GM23338 (cell line): ENCODE measurements at regions not wholly inside any gene's neighbourhood (a gene's known extent, or its start where the extent isn't known, plus 50 kb on each side); places are given as distances from the start of the nearest gene placed in this dataset.

ENCODE experiments used
- ATAC-seq: fragments of 200-7000 bp; cut with Tn5 transposase; 3 replicates; pipeline ENCODE4 v1.9.1; 2020
- DNase-seq: peaks from one replicate; pipeline ENCODE4 v3.0.0-alpha.2; 2015; ENCODE audit warnings: low spot score
- H2AFZ ChIP-seq: fragments of 200-600 bp; sonication (generic); 2 replicates; pipeline ENCODE4 v1.8.0; 2016; ENCODE audit warnings: antibody characterized with exemption, mild to moderate bottlenecking, moderate library complexity
- H3F3A ChIP-seq: fragments of 200-600 bp; sonication (generic); replicated peaks from 2 replicates; pipeline ENCODE4 v1.8.0; 2017; ENCODE audit warnings: antibody characterized with exemption, mixed run types, low read depth
- H3K27ac ChIP-seq: fragments of 200-600 bp; sonication (generic); 2 replicates; pipeline ENCODE4 v1.6.1; 2016; ENCODE audit warnings: low read depth
- H3K27me3 ChIP-seq: fragments of 200-600 bp; sonication (generic); 2 replicates; pipeline ENCODE4 v1.8.0; 2016; ENCODE audit warnings: mild to moderate bottlenecking, mixed run types, moderate library complexity; ENCODE audit not compliant: insufficient read depth
- H3K36me3 ChIP-seq: fragments of 200-600 bp; sonication (generic); 2 replicates; pipeline ENCODE4 v1.8.0; 2016; ENCODE audit warnings: mild to moderate bottlenecking; ENCODE audit not compliant: insufficient read depth
- H3K4me1 ChIP-seq: fragments of 200-600 bp; sonication (generic); 2 replicates; pipeline ENCODE4 v1.8.0; 2016; ENCODE audit warnings: mild to moderate bottlenecking, moderate library complexity; ENCODE audit not compliant: insufficient read depth
- H3K4me2 ChIP-seq: fragments of 200-600 bp; sonication (generic); 2 replicates; pipeline ENCODE4 v1.7.1; 2017; ENCODE audit warnings: mixed run types
- H3K4me3 ChIP-seq: fragments of 200-600 bp; sonication (generic); 2 replicates; pipeline ENCODE4 v1.6.1; 2016; ENCODE audit warnings: mixed run types
- H3K79me2 ChIP-seq: fragments of 200-600 bp; sonication (generic); replicated peaks from 2 replicates; pipeline ENCODE4 v1.8.0; 2017; ENCODE audit warnings: mild to moderate bottlenecking; ENCODE audit not compliant: insufficient read depth
- H3K9me2 ChIP-seq: fragments of 200-600 bp; sonication (generic); 2 replicates; pipeline ENCODE4 v1.8.0; 2017; ENCODE audit not compliant: insufficient read depth
- H4K20me1 ChIP-seq: fragments of 200-600 bp; sonication (generic); replicated peaks from 2 replicates; pipeline ENCODE4 v1.8.0; 2017; ENCODE audit warnings: mild to moderate bottlenecking; ENCODE audit not compliant: insufficient read depth
- H3K27ac Mint-ChIP-seq: 2 replicates; pipeline ENCODE4 v1.8.0; 2020; ENCODE audit warnings: inconsistent platforms, mild to moderate bottlenecking, moderate library complexity, mixed read lengths
- H3K27me3 Mint-ChIP-seq: 3 replicates; pipeline ENCODE4 v1.8.0; 2022; ENCODE audit warnings: low read depth, mild to moderate bottlenecking, moderate library complexity, mixed read lengths, inconsistent platforms; ENCODE audit not compliant: insufficient read depth, poor library complexity
- H3K36me3 Mint-ChIP-seq: 3 replicates; pipeline ENCODE4 v1.8.0; 2021; ENCODE audit warnings: low read depth, mild to moderate bottlenecking, inconsistent platforms, moderate library complexity, mixed read lengths
- H3K4me1 Mint-ChIP-seq: 3 replicates; pipeline ENCODE4 v1.8.0; 2020; ENCODE audit warnings: mild to moderate bottlenecking, inconsistent platforms, mixed read lengths
- H3K4me3 Mint-ChIP-seq: 3 replicates; pipeline ENCODE4 v1.8.0; 2021; ENCODE audit warnings: moderate library complexity, mild to moderate bottlenecking, inconsistent platforms, mixed read lengths
- H3K9me3 Mint-ChIP-seq: 3 replicates; pipeline ENCODE4 v1.8.0; 2020; ENCODE audit warnings: moderate library complexity, mild to moderate bottlenecking, inconsistent platforms, mixed read lengths
- CREB1 ChIP-seq: fragments of 250-450 bp; sonication (Bioruptor Pico); IDR thresholded peaks from 2 replicates; pipeline ENCODE4 v1.5.0; 2020; ENCODE audit warnings: low read depth, mild to moderate bottlenecking, moderate library complexity
- EZH2 ChIP-seq: fragments of 200-600 bp; sonication (generic); IDR thresholded peaks from one replicate; pipeline ENCODE4 v1.8.0; 2017; ENCODE audit warnings: antibody characterized with exemption, mild to moderate bottlenecking, low read depth; ENCODE audit not compliant: unreplicated experiment
- EZH2phosphoT487 ChIP-seq: fragments of 200-600 bp; sonication (generic); IDR thresholded peaks from one replicate; pipeline ENCODE4 v1.8.1; 2018; ENCODE audit warnings: antibody characterized with exemption; ENCODE audit not compliant: unreplicated experiment
- JUNB ChIP-seq: IDR thresholded peaks from one replicate; pipeline ENCODE4 v1.6.1; 2016; ENCODE audit warnings: antibody characterized with exemption; ENCODE audit not compliant: unreplicated experiment
- NANOG ChIP-seq: IDR thresholded peaks from 2 replicates; pipeline ENCODE4 v1.6.1; 2016; ENCODE audit warnings: antibody characterized with exemption, borderline replicate concordance
- POLR2AphosphoS5 ChIP-seq: IDR thresholded peaks from 2 replicates; pipeline ENCODE4 v1.6.1; 2016; ENCODE audit warnings: antibody characterized with exemption, low read depth
- STAT1 ChIP-seq: IDR thresholded peaks from one replicate; pipeline ENCODE4 v1.6.1; 2016; ENCODE audit warnings: antibody characterized with exemption; ENCODE audit not compliant: unreplicated experiment
- ZNF114 ChIP-seq: fragments of 250-450 bp; sonication (Bioruptor Pico); IDR thresholded peaks from 2 replicates; pipeline ENCODE4 v1.5.0; 2020; ENCODE audit warnings: mild to moderate bottlenecking, moderate library complexity
- ZNF331 ChIP-seq: fragments of 250-450 bp; sonication (Bioruptor Pico); IDR thresholded peaks from 2 replicates; pipeline ENCODE4 v1.5.0; 2020; ENCODE audit warnings: low read depth, mild to moderate bottlenecking, moderate library complexity
- TF ChIP-seq, protein P1 (sequence below): fragments of 250-450 bp; sonication (Bioruptor Pico); IDR thresholded peaks from 2 replicates; pipeline ENCODE4 v1.5.0; 2020; ENCODE audit warnings: mild to moderate bottlenecking, moderate library complexity
- TF ChIP-seq, protein P2 (sequence below): IDR thresholded peaks from one replicate; pipeline ENCODE4 v1.6.1; 2018; ENCODE audit warnings: antibody characterized with exemption; ENCODE audit not compliant: unreplicated experiment
- TF ChIP-seq, protein P3 (sequence below), 2 experiments: fragments of 200-600 bp in 1 of 2; sonication (generic) in 1 of 2; conservative IDR thresholded peaks; 2 replicates each; pipeline versions ENCODE4 v1.5.1 to v1.6.1; 2016 to 2017; ENCODE audit warnings: antibody characterized with exemption in 2 of 2, low read depth in 2 of 2, mild to moderate bottlenecking in 2 of 2, moderate library complexity in 1 of 2
- TF ChIP-seq, protein P4 (sequence below): IDR thresholded peaks from 2 replicates; pipeline ENCODE4 v1.6.1; 2016; ENCODE audit warnings: antibody characterized with exemption

DNA sequence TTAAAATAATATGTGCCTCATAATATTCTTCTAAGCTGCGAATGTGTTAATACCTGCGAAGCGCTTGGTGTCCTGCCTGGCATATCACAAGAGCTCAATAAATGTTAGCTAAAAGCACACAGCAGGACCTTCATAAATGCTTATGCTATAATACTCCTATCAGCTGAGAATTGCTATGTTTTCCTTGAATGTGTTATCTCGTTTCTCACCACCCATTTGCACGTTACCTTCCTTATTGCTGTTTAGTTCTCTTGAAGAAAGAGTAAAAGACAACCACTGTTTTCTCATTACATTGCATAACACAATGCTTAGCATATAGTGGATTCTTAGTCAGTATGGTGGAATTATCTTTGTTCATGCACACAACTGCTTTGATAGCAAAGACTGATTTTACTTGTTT lies 76.6 kb downstream of the EDN1 start:
- DNase-seq, result no peak
- Mint-ChIP-seq H3K36me3 (peaks cover 5% of the 10 kb centered on the region; the same call in 1 of the 3 replicates), H3K27ac (no peak overlapping the region), H3K4me1 (peaks cover 15% of the 10 kb centered on the region), H3K27me3 (peaks cover 8% of the 10 kb centered on the region), H3K4me3 (no peak overlapping the region), H3K9me3 (no peaks in the 10 kb centered on the region; the same call in 2 of the 3 replicates)
- Histone ChIP-seq H3K27ac (no peak overlapping the region), H3K4me2 (no peak overlapping the region), H3K79me2 (no peaks in the 10 kb centered on the region), H4K20me1 (no peaks in the 10 kb centered on the region), H2AFZ (no peak overlapping the region), H3K27me3 (no peaks in the 10 kb centered on the region), H3K4me1 (0 out of 2 replicates have a peak, but pooled peaks cover 15% of the 10 kb centered on the region), H3K4me3 (no peak overlapping the region), H3F3A (no peaks in the 10 kb centered on the region), H3K36me3 (no peaks in the 10 kb centered on the region), H3K9me2 (0 out of 2 replicates have a peak, but pooled peaks cover 5% of the 10 kb centered on the region)
- TF ChIP-seq EZH2 (no peak), JUNB (no peak), NANOG (no peak), STAT1 (no peak), CREB1 (CRISPR knock-in tag) (no peak), ZNF331 (CRISPR knock-in tag) (no peak), ZNF114 (no peak), POLR2AphosphoS5 (no peak), EZH2phosphoT487 (no peak)
- TF ChIP-seq, protein P1, sequence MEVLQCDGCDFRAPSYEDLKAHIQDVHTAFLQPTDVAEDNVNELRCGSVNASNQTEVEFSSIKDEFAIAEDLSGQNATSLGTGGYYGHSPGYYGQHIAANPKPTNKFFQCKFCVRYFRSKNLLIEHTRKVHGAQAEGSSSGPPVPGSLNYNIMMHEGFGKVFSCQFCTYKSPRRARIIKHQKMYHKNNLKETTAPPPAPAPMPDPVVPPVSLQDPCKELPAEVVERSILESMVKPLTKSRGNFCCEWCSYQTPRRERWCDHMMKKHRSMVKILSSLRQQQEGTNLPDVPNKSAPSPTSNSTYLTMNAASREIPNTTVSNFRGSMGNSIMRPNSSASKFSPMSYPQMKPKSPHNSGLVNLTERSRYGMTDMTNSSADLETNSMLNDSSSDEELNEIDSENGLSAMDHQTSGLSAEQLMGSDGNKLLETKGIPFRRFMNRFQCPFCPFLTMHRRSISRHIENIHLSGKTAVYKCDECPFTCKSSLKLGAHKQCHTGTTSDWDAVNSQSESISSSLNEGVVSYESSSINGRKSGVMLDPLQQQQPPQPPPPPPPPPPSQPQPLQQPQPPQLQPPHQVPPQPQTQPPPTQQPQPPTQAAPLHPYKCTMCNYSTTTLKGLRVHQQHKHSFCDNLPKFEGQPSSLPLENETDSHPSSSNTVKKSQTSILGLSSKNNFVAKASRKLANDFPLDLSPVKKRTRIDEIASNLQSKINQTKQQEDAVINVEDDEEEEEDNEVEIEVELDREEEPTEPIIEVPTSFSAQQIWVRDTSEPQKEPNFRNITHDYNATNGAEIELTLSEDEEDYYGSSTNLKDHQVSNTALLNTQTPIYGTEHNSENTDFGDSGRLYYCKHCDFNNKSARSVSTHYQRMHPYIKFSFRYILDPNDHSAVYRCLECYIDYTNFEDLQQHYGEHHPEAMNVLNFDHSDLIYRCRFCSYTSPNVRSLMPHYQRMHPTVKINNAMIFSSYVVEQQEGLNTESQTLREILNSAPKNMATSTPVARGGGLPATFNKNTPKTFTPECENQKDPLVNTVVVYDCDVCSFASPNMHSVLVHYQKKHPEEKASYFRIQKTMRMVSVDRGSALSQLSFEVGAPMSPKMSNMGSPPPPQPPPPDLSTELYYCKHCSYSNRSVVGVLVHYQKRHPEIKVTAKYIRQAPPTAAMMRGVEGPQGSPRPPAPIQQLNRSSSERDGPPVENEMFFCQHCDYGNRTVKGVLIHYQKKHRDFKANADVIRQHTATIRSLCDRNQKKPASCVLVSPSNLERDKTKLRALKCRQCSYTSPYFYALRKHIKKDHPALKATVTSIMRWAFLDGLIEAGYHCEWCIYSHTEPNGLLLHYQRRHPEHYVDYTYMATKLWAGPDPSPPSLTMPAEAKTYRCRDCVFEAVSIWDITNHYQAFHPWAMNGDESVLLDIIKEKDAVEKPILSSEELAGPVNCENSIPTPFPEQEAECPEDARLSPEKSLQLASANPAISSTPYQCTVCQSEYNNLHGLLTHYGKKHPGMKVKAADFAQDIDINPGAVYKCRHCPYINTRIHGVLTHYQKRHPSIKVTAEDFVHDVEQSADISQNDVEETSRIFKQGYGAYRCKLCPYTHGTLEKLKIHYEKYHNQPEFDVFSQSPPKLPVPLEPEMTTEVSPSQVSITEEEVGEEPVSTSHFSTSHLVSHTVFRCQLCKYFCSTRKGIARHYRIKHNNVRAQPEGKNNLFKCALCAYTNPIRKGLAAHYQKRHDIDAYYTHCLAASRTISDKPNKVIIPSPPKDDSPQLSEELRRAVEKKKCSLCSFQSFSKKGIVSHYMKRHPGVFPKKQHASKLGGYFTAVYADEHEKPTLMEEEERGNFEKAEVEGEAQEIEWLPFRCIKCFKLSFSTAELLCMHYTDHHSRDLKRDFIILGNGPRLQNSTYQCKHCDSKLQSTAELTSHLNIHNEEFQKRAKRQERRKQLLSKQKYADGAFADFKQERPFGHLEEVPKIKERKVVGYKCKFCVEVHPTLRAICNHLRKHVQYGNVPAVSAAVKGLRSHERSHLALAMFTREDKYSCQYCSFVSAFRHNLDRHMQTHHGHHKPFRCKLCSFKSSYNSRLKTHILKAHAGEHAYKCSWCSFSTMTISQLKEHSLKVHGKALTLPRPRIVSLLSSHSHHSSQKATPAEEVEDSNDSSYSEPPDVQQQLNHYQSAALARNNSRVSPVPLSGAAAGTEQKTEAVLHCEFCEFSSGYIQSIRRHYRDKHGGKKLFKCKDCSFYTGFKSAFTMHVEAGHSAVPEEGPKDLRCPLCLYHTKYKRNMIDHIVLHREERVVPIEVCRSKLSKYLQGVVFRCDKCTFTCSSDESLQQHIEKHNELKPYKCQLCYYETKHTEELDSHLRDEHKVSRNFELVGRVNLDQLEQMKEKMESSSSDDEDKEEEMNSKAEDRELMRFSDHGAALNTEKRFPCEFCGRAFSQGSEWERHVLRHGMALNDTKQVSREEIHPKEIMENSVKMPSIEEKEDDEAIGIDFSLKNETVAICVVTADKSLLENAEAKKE, result no peak
- TF ChIP-seq, protein P2, sequence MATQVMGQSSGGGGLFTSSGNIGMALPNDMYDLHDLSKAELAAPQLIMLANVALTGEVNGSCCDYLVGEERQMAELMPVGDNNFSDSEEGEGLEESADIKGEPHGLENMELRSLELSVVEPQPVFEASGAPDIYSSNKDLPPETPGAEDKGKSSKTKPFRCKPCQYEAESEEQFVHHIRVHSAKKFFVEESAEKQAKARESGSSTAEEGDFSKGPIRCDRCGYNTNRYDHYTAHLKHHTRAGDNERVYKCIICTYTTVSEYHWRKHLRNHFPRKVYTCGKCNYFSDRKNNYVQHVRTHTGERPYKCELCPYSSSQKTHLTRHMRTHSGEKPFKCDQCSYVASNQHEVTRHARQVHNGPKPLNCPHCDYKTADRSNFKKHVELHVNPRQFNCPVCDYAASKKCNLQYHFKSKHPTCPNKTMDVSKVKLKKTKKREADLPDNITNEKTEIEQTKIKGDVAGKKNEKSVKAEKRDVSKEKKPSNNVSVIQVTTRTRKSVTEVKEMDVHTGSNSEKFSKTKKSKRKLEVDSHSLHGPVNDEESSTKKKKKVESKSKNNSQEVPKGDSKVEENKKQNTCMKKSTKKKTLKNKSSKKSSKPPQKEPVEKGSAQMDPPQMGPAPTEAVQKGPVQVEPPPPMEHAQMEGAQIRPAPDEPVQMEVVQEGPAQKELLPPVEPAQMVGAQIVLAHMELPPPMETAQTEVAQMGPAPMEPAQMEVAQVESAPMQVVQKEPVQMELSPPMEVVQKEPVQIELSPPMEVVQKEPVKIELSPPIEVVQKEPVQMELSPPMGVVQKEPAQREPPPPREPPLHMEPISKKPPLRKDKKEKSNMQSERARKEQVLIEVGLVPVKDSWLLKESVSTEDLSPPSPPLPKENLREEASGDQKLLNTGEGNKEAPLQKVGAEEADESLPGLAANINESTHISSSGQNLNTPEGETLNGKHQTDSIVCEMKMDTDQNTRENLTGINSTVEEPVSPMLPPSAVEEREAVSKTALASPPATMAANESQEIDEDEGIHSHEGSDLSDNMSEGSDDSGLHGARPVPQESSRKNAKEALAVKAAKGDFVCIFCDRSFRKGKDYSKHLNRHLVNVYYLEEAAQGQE, result no peak
- TF ChIP-seq, protein P3, sequence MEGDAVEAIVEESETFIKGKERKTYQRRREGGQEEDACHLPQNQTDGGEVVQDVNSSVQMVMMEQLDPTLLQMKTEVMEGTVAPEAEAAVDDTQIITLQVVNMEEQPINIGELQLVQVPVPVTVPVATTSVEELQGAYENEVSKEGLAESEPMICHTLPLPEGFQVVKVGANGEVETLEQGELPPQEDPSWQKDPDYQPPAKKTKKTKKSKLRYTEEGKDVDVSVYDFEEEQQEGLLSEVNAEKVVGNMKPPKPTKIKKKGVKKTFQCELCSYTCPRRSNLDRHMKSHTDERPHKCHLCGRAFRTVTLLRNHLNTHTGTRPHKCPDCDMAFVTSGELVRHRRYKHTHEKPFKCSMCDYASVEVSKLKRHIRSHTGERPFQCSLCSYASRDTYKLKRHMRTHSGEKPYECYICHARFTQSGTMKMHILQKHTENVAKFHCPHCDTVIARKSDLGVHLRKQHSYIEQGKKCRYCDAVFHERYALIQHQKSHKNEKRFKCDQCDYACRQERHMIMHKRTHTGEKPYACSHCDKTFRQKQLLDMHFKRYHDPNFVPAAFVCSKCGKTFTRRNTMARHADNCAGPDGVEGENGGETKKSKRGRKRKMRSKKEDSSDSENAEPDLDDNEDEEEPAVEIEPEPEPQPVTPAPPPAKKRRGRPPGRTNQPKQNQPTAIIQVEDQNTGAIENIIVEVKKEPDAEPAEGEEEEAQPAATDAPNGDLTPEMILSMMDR (conservative IDR thresholded peaks at IDR 0.05; ENCODE audit: low read depth in 2 of 2), result no peak
- TF ChIP-seq, protein P4, sequence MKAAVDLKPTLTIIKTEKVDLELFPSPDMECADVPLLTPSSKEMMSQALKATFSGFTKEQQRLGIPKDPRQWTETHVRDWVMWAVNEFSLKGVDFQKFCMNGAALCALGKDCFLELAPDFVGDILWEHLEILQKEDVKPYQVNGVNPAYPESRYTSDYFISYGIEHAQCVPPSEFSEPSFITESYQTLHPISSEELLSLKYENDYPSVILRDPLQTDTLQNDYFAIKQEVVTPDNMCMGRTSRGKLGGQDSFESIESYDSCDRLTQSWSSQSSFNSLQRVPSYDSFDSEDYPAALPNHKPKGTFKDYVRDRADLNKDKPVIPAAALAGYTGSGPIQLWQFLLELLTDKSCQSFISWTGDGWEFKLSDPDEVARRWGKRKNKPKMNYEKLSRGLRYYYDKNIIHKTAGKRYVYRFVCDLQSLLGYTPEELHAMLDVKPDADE, result no peak
- no peak for ATAC-seq
